AG04450 (cell line): ENCODE measurements at regions not wholly inside any gene's neighbourhood (a gene's known extent, or its start where the extent isn't known, plus 50 kb on each side); places are given as distances from the start of the nearest gene placed in this dataset.

Experiments used
- CTCF ChIA-PET: fragments of 300-600, 350-600 bp; formaldehyde crosslinking; extraction: SDS; loops from one replicate; lab custom pipeline; 2022; ENCODE audit warnings: antibody characterized with exemption, inconsistent platforms; lab: Charles Lee
- POLR2A ChIA-PET: fragments of 350-600 bp; formaldehyde crosslinking; extraction: SDS; loops from one replicate; lab custom pipeline; 2021; ENCODE audit warnings: antibody characterized with exemption, inconsistent platforms; lab: Yijun Ruan, JAX
- DNase-seq: peaks from one replicate; pipeline ENCODE4 v3.0.0-alpha.2; 2011; ENCODE audit warnings: low read depth, low spot score
- H3K27ac ChIP-seq: one replicate; pipeline ENCODE4 v1.5.1; 2012; ENCODE audit warnings: low read depth, low read length, control low read depth
- H3K27me3 ChIP-seq: one replicate; pipeline ENCODE4 v1.6.0; 2012; ENCODE audit warnings: low read length; ENCODE audit not compliant: control insufficient read depth, insufficient read depth
- H3K4me3 ChIP-seq: 2 replicates; pipeline ENCODE4 v1.5.1; 2011; ENCODE audit warnings: mild to moderate bottlenecking, low read depth, low read length, control low read depth
- H3K9me3 ChIP-seq: 2 replicates; pipeline ENCODE4 v1.5.1; 2012; ENCODE audit warnings: low read length; ENCODE audit not compliant: control insufficient read depth, insufficient read depth
- TF ChIP-seq, protein P1 (sequence below): IDR thresholded peaks from 2 replicates; pipeline ENCODE4 v1.5.1; 2011; ENCODE audit warnings: low read depth, low read length, control low read depth, inconsistent platforms

GRCh38 chr14:101134851-101135433 is 231.4 kb upstream of the RTL1 start:
- H3K9me3 ChIP-seq: peaks cover 5% of the 10 kb centered on the region; the same call in 1 of the 2 replicates
- TF ChIP-seq, protein P1, sequence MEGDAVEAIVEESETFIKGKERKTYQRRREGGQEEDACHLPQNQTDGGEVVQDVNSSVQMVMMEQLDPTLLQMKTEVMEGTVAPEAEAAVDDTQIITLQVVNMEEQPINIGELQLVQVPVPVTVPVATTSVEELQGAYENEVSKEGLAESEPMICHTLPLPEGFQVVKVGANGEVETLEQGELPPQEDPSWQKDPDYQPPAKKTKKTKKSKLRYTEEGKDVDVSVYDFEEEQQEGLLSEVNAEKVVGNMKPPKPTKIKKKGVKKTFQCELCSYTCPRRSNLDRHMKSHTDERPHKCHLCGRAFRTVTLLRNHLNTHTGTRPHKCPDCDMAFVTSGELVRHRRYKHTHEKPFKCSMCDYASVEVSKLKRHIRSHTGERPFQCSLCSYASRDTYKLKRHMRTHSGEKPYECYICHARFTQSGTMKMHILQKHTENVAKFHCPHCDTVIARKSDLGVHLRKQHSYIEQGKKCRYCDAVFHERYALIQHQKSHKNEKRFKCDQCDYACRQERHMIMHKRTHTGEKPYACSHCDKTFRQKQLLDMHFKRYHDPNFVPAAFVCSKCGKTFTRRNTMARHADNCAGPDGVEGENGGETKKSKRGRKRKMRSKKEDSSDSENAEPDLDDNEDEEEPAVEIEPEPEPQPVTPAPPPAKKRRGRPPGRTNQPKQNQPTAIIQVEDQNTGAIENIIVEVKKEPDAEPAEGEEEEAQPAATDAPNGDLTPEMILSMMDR: no peak
- no peak overlapping the region for H3K4me3 ChIP-seq
- no peak for DNase-seq
- H3K27me3 ChIP-seq: peaks cover 6% of the 10 kb centered on the region
- ChIA-PET POLR2A (no interaction called here), CTCF (no interaction called here)
- no peak overlapping the region for H3K27ac ChIP-seq

DNA sequence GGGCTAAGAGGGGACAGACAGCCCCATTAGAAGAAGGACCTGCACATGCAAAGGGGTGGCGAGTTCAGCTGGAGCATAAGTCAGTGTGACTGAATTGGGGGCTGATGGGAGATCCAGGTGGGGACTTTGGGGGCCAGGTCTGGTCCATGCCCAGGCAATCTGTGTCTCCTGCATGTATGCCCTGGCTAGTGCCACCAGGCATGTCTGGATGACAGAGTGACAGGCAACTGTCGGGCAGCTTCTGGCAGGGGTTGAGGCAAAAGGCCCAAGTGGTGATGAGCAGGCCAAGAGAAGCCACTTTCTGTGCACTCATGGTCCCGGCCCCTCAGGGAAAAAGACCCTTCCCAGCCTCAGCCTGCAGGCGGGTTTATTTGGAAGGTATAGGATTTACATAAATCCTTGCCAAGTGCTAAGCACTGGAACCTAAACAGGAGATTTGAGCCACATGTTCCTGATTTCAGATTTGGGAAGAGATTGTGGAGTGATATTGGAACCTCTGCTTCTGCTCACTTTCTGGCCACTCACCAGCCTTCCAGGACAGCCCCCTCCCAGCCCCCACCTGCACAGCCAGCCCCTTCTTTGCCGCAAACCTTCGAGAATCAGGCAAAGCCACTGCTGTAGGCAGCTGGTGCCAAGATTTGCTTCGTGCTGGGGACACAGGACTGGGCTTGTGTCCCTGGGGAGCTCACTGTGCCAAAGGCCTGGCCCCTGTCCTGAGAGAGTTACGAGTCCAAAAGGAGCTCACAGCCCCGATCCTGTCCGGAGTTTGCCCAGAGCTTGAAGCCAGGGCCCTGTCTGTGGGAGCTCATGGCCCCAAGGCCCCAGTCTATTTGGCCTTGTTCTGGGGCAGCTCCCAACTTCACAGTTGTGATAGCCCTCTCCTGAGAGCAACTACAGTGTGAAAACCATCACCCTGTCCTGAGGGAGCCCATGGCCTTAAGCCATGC is 232.5 kb upstream of the RTL1 start:
- Histone ChIP-seq H3K9me3 (peaks cover 5% of the 10 kb centered on the region; the same call in 1 of the 2 replicates), H3K4me3 (no peak overlapping the region), H3K27me3 (peaks cover 2% of the 10 kb centered on the region), H3K27ac (no peak overlapping the region)
- TF ChIP-seq, protein P1: no peak
- ChIA-PET CTCF (no interaction called here), POLR2A (no interaction called here)
- no peak for DNase-seq

DNA sequence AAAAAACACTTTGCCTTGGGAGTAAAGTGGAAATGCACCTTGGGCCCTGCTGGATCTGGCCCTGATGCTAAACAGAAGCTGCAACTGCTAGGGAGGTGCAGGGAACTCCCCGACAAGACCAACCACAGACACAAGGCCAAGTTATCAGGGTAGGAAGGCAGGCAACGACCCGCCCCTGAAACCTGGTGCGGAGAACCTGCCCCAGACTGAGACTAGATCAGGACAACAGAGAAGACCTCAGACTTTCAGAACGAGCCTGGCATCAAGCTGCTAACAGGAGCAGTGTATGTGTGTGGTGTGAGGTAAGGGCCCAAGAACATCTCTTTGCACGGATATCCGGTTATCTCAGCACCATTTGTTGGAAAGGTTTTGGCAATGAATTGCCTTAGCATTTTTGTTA is 233.7 kb upstream of the RTL1 start:
- ChIA-PET CTCF (no interaction called here), POLR2A (no interaction called here)
- Histone ChIP-seq H3K27ac (no peak overlapping the region), H3K4me3 (no peak overlapping the region), H3K9me3 (peaks cover 5% of the 10 kb centered on the region; the same call in 1 of the 2 replicates), H3K27me3 (no peaks in the 10 kb centered on the region)
- DNase-seq: no peak
- TF ChIP-seq, protein P1: no peak

GRCh38 chr14:101147848-101148247 is 244.3 kb upstream of the RTL1 start:
- ChIA-PET CTCF (no interaction called here), POLR2A (no interaction called here)
- no peak for DNase-seq
- Histone ChIP-seq H3K4me3 (no peak overlapping the region), H3K9me3 (no peaks in the 10 kb centered on the region; the same call in 1 of the 2 replicates), H3K27me3 (peaks cover 16% of the 10 kb centered on the region), H3K27ac (no peak overlapping the region)
- TF ChIP-seq, protein P1: no peak
